Neuronal stem cell (in vitro differentiated cells): ENCODE measurements at regions not wholly inside any gene's neighbourhood (a gene's known extent, or its start where the extent isn't known, plus 50 kb on each side); places are given as distances from the start of the nearest gene placed in this dataset.

Experiments
- DNase-seq: peaks from one replicate; pipeline ENCODE4 v3.0.0-alpha.2; 2013; ENCODE audit warnings: low spot score
- H2AFZ ChIP-seq: one replicate; pipeline ENCODE4 v1.6.1; 2013; ENCODE audit warnings: mild to moderate bottlenecking, low read length, inconsistent platforms
- H2AK5ac ChIP-seq: 2 replicates; pipeline ENCODE4 v1.6.1; 2013; ENCODE audit warnings: low read depth, mild to moderate bottlenecking, inconsistent platforms, low read length, moderate library complexity, mixed read lengths
- H2BK120ac ChIP-seq: 2 replicates; pipeline ENCODE4 v1.6.1; 2013; ENCODE audit warnings: low read depth, mild to moderate bottlenecking, inconsistent platforms, low read length, moderate library complexity, mixed read lengths
- H2BK12ac ChIP-seq: one replicate; pipeline ENCODE4 v1.6.1; 2013; ENCODE audit warnings: low read length, inconsistent platforms
- H2BK15ac ChIP-seq: 2 replicates; pipeline ENCODE4 v1.6.1; 2013; ENCODE audit warnings: mild to moderate bottlenecking, low read length, inconsistent platforms, mixed read lengths
- H2BK5ac ChIP-seq: one replicate; pipeline ENCODE4 v1.6.1; 2013; ENCODE audit warnings: inconsistent platforms, mild to moderate bottlenecking, low read length, moderate library complexity
- H3K14ac ChIP-seq: one replicate; pipeline ENCODE4 v1.6.1; 2013; ENCODE audit warnings: low read length, inconsistent platforms
- H3K18ac ChIP-seq: 2 replicates; pipeline ENCODE4 v1.6.1; 2013; ENCODE audit warnings: low read length, inconsistent platforms
- H3K23ac ChIP-seq: 2 replicates; pipeline ENCODE4 v1.6.1; 2013; ENCODE audit warnings: low read depth, mild to moderate bottlenecking, mixed read lengths, low read length, inconsistent platforms; ENCODE audit not compliant: poor library complexity
- H3K27ac ChIP-seq: replicated peaks from 3 replicates; pipeline ENCODE4 v1.5.1; 2013; ENCODE audit warnings: low read length, inconsistent platforms
- H3K27me3 ChIP-seq, 3 experiments: 2 replicates each; pipeline ENCODE4 v1.6.1; 2013; ENCODE audit warnings: low read length in 3 of 3, mild to moderate bottlenecking in 2 of 3, inconsistent platforms in 1 of 3, low read depth in 1 of 3, mixed read lengths in 1 of 3, moderate library complexity in 1 of 3; ENCODE audit not compliant: control insufficient read depth in 3 of 3, insufficient read depth in 3 of 3
- H3K36me3 ChIP-seq, 2 donors: replicated peaks in 1 of 2; 2 replicates each; pipeline ENCODE4 v1.6.1; 2013; ENCODE audit warnings: low read length in 2 of 2; ENCODE audit not compliant: control insufficient read depth in 2 of 2, insufficient read depth in 2 of 2
- H3K4ac ChIP-seq: 2 replicates; pipeline ENCODE4 v1.6.1; 2013; ENCODE audit warnings: inconsistent platforms, mild to moderate bottlenecking, low read length, moderate library complexity
- H3K4me1 ChIP-seq, 2 donors: 1 replicate in 1 of 2; 2 replicates in 1 of 2; pipeline ENCODE4 v1.6.1; 2013; ENCODE audit warnings: low read length in 2 of 2, low read depth in 1 of 2; ENCODE audit not compliant: control insufficient read depth in 2 of 2, insufficient read depth in 1 of 2
- H3K4me2 ChIP-seq: one replicate; pipeline ENCODE4 v1.6.1; 2013; ENCODE audit warnings: mild to moderate bottlenecking, low read length, inconsistent platforms; ENCODE audit not compliant: insufficient read depth, poor library complexity, severe bottlenecking
- H3K4me3 ChIP-seq, 2 donors: 2 replicates each; pipeline ENCODE4 v1.5.1; 2013; ENCODE audit warnings: low read length in 2 of 2, mild to moderate bottlenecking in 2 of 2, inconsistent platforms in 1 of 2, moderate library complexity in 1 of 2
- H3K79me1 ChIP-seq: one replicate; pipeline ENCODE4 v1.6.1; 2013; ENCODE audit warnings: low read depth, mild to moderate bottlenecking, inconsistent platforms, low read length, moderate library complexity
- H3K9ac ChIP-seq: one replicate; pipeline ENCODE4 v1.6.1; 2013; ENCODE audit warnings: mild to moderate bottlenecking, low read depth, low read length, inconsistent platforms; ENCODE audit not compliant: poor library complexity
- H3K9me3 ChIP-seq, 2 donors: replicated peaks in 1 of 2; 2 replicates each; pipeline versions ENCODE3 to v1.6.1; 2013; ENCODE audit warnings: low read length in 2 of 2, mild to moderate bottlenecking in 2 of 2, inconsistent platforms in 1 of 2, low read depth in 1 of 2, mixed read lengths in 1 of 2, moderate library complexity in 1 of 2; ENCODE audit not compliant: control insufficient read depth in 2 of 2, insufficient read depth in 1 of 2
- H4K8ac ChIP-seq: one replicate; pipeline ENCODE4 v1.6.1; 2013; ENCODE audit warnings: low read depth, mild to moderate bottlenecking, inconsistent platforms, low read length, moderate library complexity
- H4K91ac ChIP-seq: one replicate; pipeline ENCODE4 v1.6.1; 2013; ENCODE audit warnings: low read length, low read depth, mild to moderate bottlenecking, inconsistent platforms; ENCODE audit not compliant: poor library complexity
- WGBS, 2 donors: extraction: QIAGEN DNeasy Blood & Tissue Kit; methylation state at CpG; one replicate each; pipeline ENCODE4 v1.1.7; 2013; ENCODE audit warnings: missing lambda C conversion rate in 2 of 2, mixed read lengths in 1 of 2; ENCODE audit not compliant: insufficient read length in 2 of 2, insufficient replicate concordance in 1 of 2; ENCODE audit errors: extremely low coverage in 2 of 2; 5-methylcytosine and 5-hydroxymethylcytosine counted together

DNA sequence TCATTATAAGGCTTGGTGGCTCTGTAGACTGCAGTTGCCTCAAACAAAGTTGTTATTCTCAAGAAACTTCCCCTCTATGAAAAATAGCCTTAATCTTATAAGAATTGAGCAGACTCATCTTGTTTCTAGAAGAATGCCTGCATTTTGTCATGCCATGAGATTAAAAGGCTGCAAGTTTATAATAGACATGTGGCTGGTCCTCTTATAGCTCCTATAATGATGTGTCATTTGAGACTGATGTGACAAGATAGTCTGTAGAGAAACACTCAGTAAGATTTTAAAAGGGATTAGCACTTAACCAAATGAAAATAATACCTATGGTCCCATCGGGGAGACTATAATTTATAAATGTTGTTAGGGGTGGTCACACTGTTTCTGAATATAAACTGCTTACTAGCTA lies 312.5 kb downstream of the OXSM start:
- no CpG with 5 or more reads among the region's 1 CpG for WGBS, 2 donors
- Histone ChIP-seq H3K23ac (no peak overlapping the region), H3K18ac (no peak overlapping the region), H3K36me3 (no peaks in the 10 kb centered on the region), H3K4me1 (peaks cover 0 to 4% of the 10 kb centered on the region in 2 donors), H2AFZ (no peak overlapping the region), H3K4me3 (no peak overlapping the region), H4K91ac (no peak overlapping the region), H3K79me1 (no peaks in the 10 kb centered on the region), H2BK5ac (no peak overlapping the region), H2BK12ac (no peak overlapping the region), H3K27me3 (no peaks in the 10 kb centered on the region), H3K9ac (no peak overlapping the region), H3K4ac (no peak overlapping the region), H4K8ac (no peak overlapping the region), H2AK5ac (no peak overlapping the region), H3K4me2 (no peak overlapping the region), H3K27ac (no peak overlapping the region), H2BK120ac (no peak overlapping the region), H2BK15ac (no peak overlapping the region), H3K14ac (no peak overlapping the region), H3K9me3 (no peaks in the 10 kb centered on the region)
- no peak for DNase-seq

DNA sequence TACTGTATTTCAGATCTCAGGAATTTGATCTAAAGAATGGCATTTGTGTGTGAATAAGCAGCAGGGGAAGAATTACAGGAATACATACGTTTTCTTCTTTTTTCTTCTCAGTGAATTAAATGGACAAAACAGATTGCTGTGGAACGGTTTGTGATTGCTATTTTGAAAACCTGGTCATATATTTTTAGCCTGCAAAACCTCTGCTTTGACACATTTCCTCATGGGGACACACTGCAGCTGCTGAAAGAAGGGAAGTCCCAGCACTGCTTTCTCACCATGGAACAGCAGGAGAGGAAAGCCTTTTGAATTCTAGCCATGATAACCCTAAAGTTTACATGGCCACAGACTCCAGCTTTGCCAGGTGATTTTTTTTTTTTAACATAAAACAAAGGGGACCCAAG lies 315.0 kb downstream of the OXSM start:
- no peak overlapping the region for H2BK15ac ChIP-seq
- WGBS, 2 donors = no CpG with 5 or more reads among the region's 2 CpGs
- H2BK5ac ChIP-seq = no peak overlapping the region

DNA sequence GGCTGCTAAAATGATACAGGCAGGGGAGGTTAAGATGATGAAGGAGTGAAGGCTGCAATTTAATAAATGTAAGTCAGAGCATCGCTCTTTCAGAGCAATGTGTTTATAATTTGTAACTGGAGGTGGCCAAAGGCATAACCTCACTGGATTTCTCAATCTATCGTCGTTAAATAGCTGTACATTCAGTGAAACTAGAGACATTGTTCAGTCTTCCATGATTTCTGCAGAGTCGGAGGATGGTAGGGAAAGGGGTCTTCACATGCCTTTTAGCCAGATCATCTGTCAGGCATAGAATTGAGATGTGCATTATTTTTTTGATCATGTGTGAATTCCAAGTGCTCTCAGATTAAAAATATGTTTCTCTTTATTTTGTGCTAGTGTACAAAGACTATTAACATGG lies 315.4 kb downstream of the OXSM start:
- Histone ChIP-seq H2BK120ac (no peak overlapping the region), H3K79me1 (no peaks in the 10 kb centered on the region), H4K8ac (no peak overlapping the region), H2BK15ac (no peak overlapping the region), H3K27me3 (no peaks in the 10 kb centered on the region), H2BK12ac (no peak overlapping the region), H3K36me3 (no peaks in the 10 kb centered on the region), H3K4ac (no peak overlapping the region), H3K27ac (no peak overlapping the region), H3K9me3 (no peaks in the 10 kb centered on the region), H3K23ac (no peak overlapping the region), H2BK5ac (no peak overlapping the region), H3K4me3 (no peak overlapping the region), H3K14ac (no peak overlapping the region), H3K9ac (no peak overlapping the region), H2AK5ac (no peak overlapping the region), H3K4me2 (no peak overlapping the region), H2AFZ (no peak overlapping the region), H3K18ac (no peak overlapping the region), H3K4me1 (peaks cover 0 to 4% of the 10 kb centered on the region in 2 donors), H4K91ac (no peak overlapping the region)
- DNase-seq = no peak
- WGBS, 2 donors = no CpG with 5 or more reads among the region's 4 CpGs

More for the DNA sequence above, 315.0 kb downstream of the OXSM start:
- H3K4me1 ChIP-seq = peaks cover 0 to 4% of the 10 kb centered on the region in 2 donors
- no peak overlapping the region for H3K14ac ChIP-seq
- no peak overlapping the region for H3K27ac ChIP-seq
- H3K4me3 ChIP-seq = no peak overlapping the region
- H3K9ac ChIP-seq = no peak overlapping the region
- H2AK5ac ChIP-seq = no peak overlapping the region
- H2BK120ac ChIP-seq = no peak overlapping the region
- no peak overlapping the region for H2BK12ac ChIP-seq
- H3K4me2 ChIP-seq = no peak overlapping the region
- H3K36me3 ChIP-seq = no peaks in the 10 kb centered on the region
- H3K27me3 ChIP-seq = no peaks in the 10 kb centered on the region
- H3K9me3 ChIP-seq = no peaks in the 10 kb centered on the region
- H3K79me1 ChIP-seq = no peaks in the 10 kb centered on the region
- no peak overlapping the region for H3K23ac ChIP-seq
- H2AFZ ChIP-seq = no peak overlapping the region
- no peak overlapping the region for H4K8ac ChIP-seq
- H3K4ac ChIP-seq = no peak overlapping the region
- no peak for DNase-seq
- H3K18ac ChIP-seq = no peak overlapping the region
- no peak overlapping the region for H4K91ac ChIP-seq

DNA sequence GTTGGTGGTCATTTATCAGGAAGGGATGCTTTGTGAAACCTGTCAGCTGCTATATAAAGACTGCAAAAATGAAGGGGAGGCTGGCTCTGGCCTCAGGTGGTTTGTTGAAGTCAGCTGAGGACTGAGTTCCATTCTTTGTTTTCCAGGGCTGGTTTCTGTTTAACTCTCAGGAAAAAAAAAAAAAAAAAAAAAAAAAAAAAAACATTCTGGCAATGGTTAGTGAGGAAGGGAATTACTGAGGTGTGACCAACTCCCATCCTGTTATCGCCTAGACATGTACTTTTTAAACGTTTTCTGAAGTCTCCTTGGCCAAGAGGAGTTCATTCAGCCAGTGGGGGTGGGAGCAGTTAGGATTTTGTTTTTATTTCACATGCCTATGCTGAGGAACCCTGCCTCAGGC lies 316.3 kb downstream of the OXSM start:
- H4K91ac ChIP-seq = no peak overlapping the region
- H3K14ac ChIP-seq = no peak overlapping the region
- no peaks in the 10 kb centered on the region for H3K79me1 ChIP-seq
- DNase-seq = no peak
- H2AFZ ChIP-seq = no peak overlapping the region
- WGBS, 2 donors = no CpG with 5 or more reads among the region's 2 CpGs
- H3K27ac ChIP-seq = no peak overlapping the region
- H3K36me3 ChIP-seq = no peaks in the 10 kb centered on the region
- no peak overlapping the region for H3K4ac ChIP-seq
- H3K4me1 ChIP-seq = peaks cover 0 to 4% of the 10 kb centered on the region in 2 donors
- no peak overlapping the region for H3K18ac ChIP-seq
- H3K27me3 ChIP-seq = no peaks in the 10 kb centered on the region
- H2BK120ac ChIP-seq = no peak overlapping the region
- H3K9ac ChIP-seq = no peak overlapping the region
- H2BK5ac ChIP-seq = no peak overlapping the region
- H3K23ac ChIP-seq = no peak overlapping the region
- H2BK12ac ChIP-seq = no peak overlapping the region
- no peak overlapping the region for H3K4me2 ChIP-seq
- no peak overlapping the region for H4K8ac ChIP-seq
- H3K4me3 ChIP-seq = no peak overlapping the region
- H2BK15ac ChIP-seq = no peak overlapping the region
- no peaks in the 10 kb centered on the region for H3K9me3 ChIP-seq
- H2AK5ac ChIP-seq = no peak overlapping the region
